H1 (cell line): ENCODE measurements at regions not wholly inside any gene's neighbourhood (a gene's known extent, or its start where the extent isn't known, plus 50 kb on each side); places are given as distances from the start of the nearest gene placed in this dataset.

ENCODE experiments used
- CTCF ChIA-PET: fragments of 300-600 bp; sonication (Branson Sonifier 250); formaldehyde crosslinking; loops from one replicate; lab custom pipeline; 2021; ENCODE audit not compliant: partially characterized antibody; lab: Charles Lee
- POLR2A ChIA-PET: fragments of 300-600 bp; sonication (Branson Sonifier 250); formaldehyde crosslinking; loops from one replicate; lab custom pipeline; 2021; ENCODE audit warnings: inconsistent platforms; ENCODE audit not compliant: partially characterized antibody; lab: Charles Lee
- DNase-seq, 2 experiments: peaks; one replicate each; pipeline versions ENCODE4 v3.0.0 to v3.0.0-alpha.2; 2010 to 2022; ENCODE audit warnings: low spot score in 2 of 2, low read depth in 1 of 2, mixed read lengths in 1 of 2
- FAIRE-seq: peaks from 2 replicates; lab custom pipeline; 2011; peaks lifted over from hg19 to GRCh38; lab: Jason Lieb, UNC
- H2AFZ ChIP-seq: 2 replicates; pipeline ENCODE4 v1.8.1; 2012; ENCODE audit warnings: low read length, inconsistent platforms
- H2AK5ac ChIP-seq: 2 replicates; pipeline ENCODE4 v1.6.1; 2013; ENCODE audit warnings: low read depth, low read length
- H2BK120ac ChIP-seq: replicated peaks from 2 replicates; pipeline ENCODE3; 2013; ENCODE audit warnings: low read depth, low read length, inconsistent platforms
- H2BK12ac ChIP-seq: 2 replicates; pipeline ENCODE4 v1.6.1; 2013; ENCODE audit warnings: low read depth, low read length
- H2BK15ac ChIP-seq: 2 replicates; pipeline ENCODE4 v1.6.1; 2013; ENCODE audit warnings: low read length
- H2BK20ac ChIP-seq: 2 replicates; pipeline ENCODE4 v1.6.1; 2013; ENCODE audit warnings: low read length
- H2BK5ac ChIP-seq: 2 replicates; pipeline ENCODE4 v1.6.1; 2013; ENCODE audit warnings: low read depth, low read length
- H3K14ac ChIP-seq: 2 replicates; pipeline ENCODE4 v1.6.1; 2013; ENCODE audit warnings: inconsistent platforms; ENCODE audit not compliant: insufficient read length
- H3K18ac ChIP-seq: 2 replicates; pipeline ENCODE4 v1.6.1; 2013; ENCODE audit warnings: low read length; ENCODE audit errors: extremely low read depth
- H3K23ac ChIP-seq: 2 replicates; pipeline ENCODE4 v1.6.1; 2013; ENCODE audit warnings: inconsistent platforms; ENCODE audit not compliant: insufficient read length
- H3K23me2 ChIP-seq: 2 replicates; pipeline ENCODE4 v1.6.1; 2013; ENCODE audit warnings: low read depth, low read length
- H3K27ac ChIP-seq: 2 replicates; pipeline ENCODE4 v1.6.1; 2011; ENCODE audit warnings: low read depth, low read length, inconsistent platforms
- H3K27me3 ChIP-seq, 4 experiments: replicated peaks in 1 of 4; 1 replicate in 1 of 4; 2 replicates in 3 of 4; pipeline versions ENCODE4 v1.6.1 to v1.8.1; 2011 to 2013; ENCODE audit warnings: low read length in 3 of 4, mild to moderate bottlenecking in 3 of 4, inconsistent platforms in 2 of 4, mixed read lengths in 2 of 4, moderate library complexity in 1 of 4; ENCODE audit not compliant: control insufficient read depth in 3 of 4, insufficient read depth in 3 of 4; ENCODE audit errors: extremely low read depth in 1 of 4
- H3K36me3 ChIP-seq, 4 experiments: 2 replicates each; pipeline versions ENCODE4 v1.6.1 to v1.8.1; 2011 to 2013; ENCODE audit warnings: mild to moderate bottlenecking in 4 of 4, low read length in 3 of 4, moderate library complexity in 2 of 4, control low read depth in 1 of 4, inconsistent platforms in 1 of 4; ENCODE audit not compliant: insufficient read depth in 4 of 4, control insufficient read depth in 2 of 4
- H3K4ac ChIP-seq: replicated peaks from 2 replicates; pipeline ENCODE3; 2013; ENCODE audit warnings: low read length, low read depth, mixed read lengths, inconsistent platforms; ENCODE audit not compliant: insufficient read length
- H3K4me1 ChIP-seq, 4 experiments: replicated peaks in 1 of 4; 1 replicate in 1 of 4; 2 replicates in 3 of 4; pipeline versions ENCODE4 v1.6.1 to v1.8.1; 2011 to 2013; ENCODE audit warnings: low read length in 3 of 4, inconsistent platforms in 2 of 4, mixed read lengths in 1 of 4; ENCODE audit not compliant: insufficient read depth in 4 of 4, control insufficient read depth in 3 of 4
- H3K4me2 ChIP-seq, 2 experiments: 2 replicates each; pipeline versions ENCODE4 v1.6.1 to v1.8.1; 2011 to 2013; ENCODE audit warnings: low read depth in 2 of 2, low read length in 2 of 2, control low read depth in 1 of 2, inconsistent platforms in 1 of 2, mild to moderate bottlenecking in 1 of 2; ENCODE audit not compliant: insufficient read depth in 1 of 2
- H3K4me3 ChIP-seq, 4 experiments: fragments of 200-600, 300-600 bp in 1 of 4; sonication (generic), shearing (Covaris generic), sonication (Bioruptor Twin) in 1 of 4; 2 replicates each; pipeline versions ENCODE4 v1.5.1 to v1.8.1; 2011 to 2016; ENCODE audit warnings: low read length in 4 of 4, low read depth in 3 of 4, control low read depth in 2 of 4, inconsistent platforms in 2 of 4, mild to moderate bottlenecking in 2 of 4, mixed read lengths in 1 of 4, moderate library complexity in 1 of 4; ENCODE audit not compliant: insufficient read depth in 2 of 4; ENCODE audit errors: extremely low read depth in 1 of 4
- H3K56ac ChIP-seq: replicated peaks from 2 replicates; pipeline ENCODE3; 2013; ENCODE audit warnings: low read depth, mild to moderate bottlenecking, mixed read lengths, low read length, inconsistent platforms; ENCODE audit not compliant: insufficient read length
- H3K79me1 ChIP-seq: 2 replicates; pipeline ENCODE4 v1.6.1; 2013; ENCODE audit warnings: low read depth, low read length, control low read depth
- H3K79me2 ChIP-seq, 2 experiments: 2 replicates each; pipeline versions ENCODE4 v1.6.1 to v1.8.1; 2012 to 2013; ENCODE audit warnings: low read length in 2 of 2, mild to moderate bottlenecking in 2 of 2, inconsistent platforms in 1 of 2; ENCODE audit not compliant: insufficient read depth in 2 of 2, control insufficient read depth in 1 of 2
- H3K9ac ChIP-seq, 4 experiments: replicated peaks in 1 of 4; 1 replicate in 1 of 4; 2 replicates in 3 of 4; pipeline versions ENCODE4 v1.6.1 to v1.8.1; 2011 to 2013; ENCODE audit warnings: low read depth in 3 of 4, low read length in 3 of 4, control low read depth in 2 of 4, mild to moderate bottlenecking in 2 of 4, moderate library complexity in 2 of 4, inconsistent platforms in 1 of 4; ENCODE audit errors: extremely low read depth in 1 of 4
- H3K9me3 ChIP-seq, 2 experiments: 2 replicates each; pipeline versions ENCODE4 v1.6.1 to v1.8.1; 2012 to 2013; ENCODE audit warnings: mild to moderate bottlenecking in 2 of 2, moderate library complexity in 2 of 2, control low read depth in 1 of 2, inconsistent platforms in 1 of 2, low read depth in 1 of 2, low read length in 1 of 2, mixed read lengths in 1 of 2; ENCODE audit not compliant: insufficient read depth in 2 of 2
- H4K20me1 ChIP-seq, 2 experiments: replicated peaks in 1 of 2; 2 replicates each; pipeline versions ENCODE3 to v1.8.1; 2011 to 2013; ENCODE audit warnings: inconsistent platforms in 2 of 2, low read length in 2 of 2, mild to moderate bottlenecking in 1 of 2; ENCODE audit not compliant: insufficient read depth in 2 of 2, control insufficient read depth in 1 of 2
- H4K5ac ChIP-seq: 2 replicates; pipeline ENCODE4 v1.6.1; 2013; ENCODE audit warnings: low read length, low read depth, mixed read lengths, inconsistent platforms; ENCODE audit not compliant: insufficient read length
- H4K8ac ChIP-seq: 2 replicates; pipeline ENCODE4 v1.8.0; 2013; ENCODE audit warnings: mild to moderate bottlenecking, moderate library complexity, low read length, inconsistent platforms; ENCODE audit not compliant: insufficient read depth; ENCODE audit errors: extremely low read depth
- H4K91ac ChIP-seq: replicated peaks from 2 replicates; pipeline ENCODE3; 2013; ENCODE audit warnings: low read length, mixed read lengths, inconsistent platforms; ENCODE audit not compliant: insufficient read length
- BCL11A ChIP-seq, 2 experiments: IDR thresholded peaks; one replicate each; pipeline ENCODE4 v1.6.1; 2011; ENCODE audit warnings: low read depth in 2 of 2, low read length in 2 of 2, mild to moderate bottlenecking in 2 of 2
- CHD2 ChIP-seq: IDR thresholded peaks from 2 replicates; pipeline ENCODE4 v1.6.1; 2012; ENCODE audit warnings: low read length, improper control_type of control experiment
- E2F6 ChIP-seq: IDR thresholded peaks from 2 replicates; pipeline ENCODE4 v1.6.1; 2012; ENCODE audit warnings: inconsistent platforms
- EP300 ChIP-seq, 2 experiments: IDR thresholded peaks; 1 replicate in 1 of 2; 2 replicates in 1 of 2; pipeline ENCODE4 v1.6.1; 2011 to 2012; ENCODE audit warnings: low read depth in 2 of 2, low read length in 2 of 2, mild to moderate bottlenecking in 2 of 2, borderline replicate concordance in 1 of 2, inconsistent platforms in 1 of 2, moderate library complexity in 1 of 2
- JUN ChIP-seq: IDR thresholded peaks from 2 replicates; pipeline ENCODE4 v1.6.1; 2011; ENCODE audit warnings: low read depth, mild to moderate bottlenecking, improper control_type of control experiment, low read length
- SIX5 ChIP-seq: IDR thresholded peaks from 2 replicates; pipeline ENCODE4 v1.6.1; 2011; ENCODE audit warnings: mild to moderate bottlenecking, low read depth, low read length
- TCF12 ChIP-seq: IDR thresholded peaks from 2 replicates; pipeline ENCODE4 v1.6.1; 2011; ENCODE audit warnings: low read depth, mild to moderate bottlenecking, low read length
- TEAD4 ChIP-seq: IDR thresholded peaks from 2 replicates; pipeline ENCODE4 v1.6.1; 2012; ENCODE audit warnings: low read depth, low read length, inconsistent platforms, mixed read lengths
- YY1 ChIP-seq: IDR thresholded peaks from 2 replicates; pipeline ENCODE4 v1.6.1; 2011; ENCODE audit warnings: low read depth, mild to moderate bottlenecking, low read length
- WGBS, 2 experiments: shearing (Covaris generic) in 1 of 2; methylation state at CpG; one replicate each; pipeline versions ENCODE4 v1.1.6 to v1.1.7; 2013 to 2015; ENCODE audit warnings: low lambda C conversion rate in 2 of 2, mixed read lengths in 2 of 2, inconsistent platforms in 1 of 2, low coverage in 1 of 2, missing lambda C conversion rate in 1 of 2; ENCODE audit not compliant: insufficient replicate concordance in 2 of 2, insufficient coverage in 1 of 2, insufficient read length in 1 of 2; ENCODE audit errors: extremely low coverage in 1 of 2, missing lambda C conversion rate in 1 of 2; 5-methylcytosine and 5-hydroxymethylcytosine counted together

GRCh38 chr9:81755721-81756120 is 66.4 kb upstream of the TLE1 start:
- Histone ChIP-seq H3K4me2 (no peak overlapping the region), H2AK5ac (no peak overlapping the region), H3K27me3 (no peaks in the 10 kb centered on the region), H3K23me2 (no peaks in the 10 kb centered on the region), H4K5ac (no peak overlapping the region), H3K36me3 (no peaks in the 10 kb centered on the region), H3K9me3 (no peaks in the 10 kb centered on the region), H2BK20ac (no peak overlapping the region), H4K8ac (no peak overlapping the region), H3K79me2 (no peaks in the 10 kb centered on the region), H4K91ac (no peak overlapping the region), H3K23ac (no peak overlapping the region), H3K4ac (no peak overlapping the region), H3K56ac (no peak overlapping the region), H2BK120ac (no peak overlapping the region), H3K27ac (no peak overlapping the region), H3K9ac (no peak overlapping the region), H3K18ac (no peak overlapping the region), H4K20me1 (no peaks in the 10 kb centered on the region), H2BK15ac (no peak overlapping the region), H3K79me1 (no peaks in the 10 kb centered on the region), H2AFZ (no peak overlapping the region), H2BK5ac (no peak overlapping the region), H3K14ac (no peak overlapping the region), H3K4me3 (no peak overlapping the region), H2BK12ac (no peak overlapping the region), H3K4me1 (peaks cover 0 to 5% (median 2%) of the 10 kb centered on the region in 4 experiments; a peak in 3 of 7 replicates)
- no peak for TF ChIP-seq SIX5
- TF ChIP-seq TCF12 = no peak
- no peak for TF ChIP-seq YY1
- TF ChIP-seq TEAD4 = no peak
- TF ChIP-seq JUN = no peak
- TF ChIP-seq CHD2 = no peak
- no peak for TF ChIP-seq EP300 (IDR thresholded peaks at IDR 0.05; ENCODE audit: borderline replicate concordance in 1 of 2, low read depth in 2 of 2, low read length in 2 of 2)
- TF ChIP-seq BCL11A (IDR thresholded peaks at IDR 0.05; ENCODE audit: low read depth in 2 of 2, low read length in 2 of 2) = no peak
- no peak for TF ChIP-seq E2F6
- DNase-seq (no peak), FAIRE-seq (no peak)
- CTCF ChIA-PET = interaction anchor here (0.9 kb wide), 1 partner anchor 20 kb away, joined by 3 read pairs; no protein-coding TSS in a partner anchor
- POLR2A ChIA-PET = no interaction called here
- WGBS, 2 experiments = 87% methylated on average over 6 of the region's 6 CpGs; no CpG with 5 or more reads in 1 of the 2 experiments
